HFF-Myc (cell line): ENCODE measurements at regions not wholly inside any gene's neighbourhood (a gene's known extent, or its start where the extent isn't known, plus 50 kb on each side); places are given as distances from the start of the nearest gene placed in this dataset.

Experiments used
- DNase-seq: peaks from one replicate; pipeline ENCODE4 v3.0.0-alpha.2; 2011; ENCODE audit warnings: low read depth; ENCODE audit errors: extremely low read depth
- H3K4me3 ChIP-seq: replicated peaks from 2 replicates; pipeline ENCODE4 v1.5.1; 2011; ENCODE audit warnings: low read depth, mild to moderate bottlenecking, control low read depth, low read length
- TF ChIP-seq, protein P1 (sequence below): IDR thresholded peaks from 2 replicates; pipeline ENCODE4 v1.5.1; 2012; ENCODE audit warnings: mild to moderate bottlenecking, low read depth, low read length, control low read depth; ENCODE audit errors: missing control alignments

DNA sequence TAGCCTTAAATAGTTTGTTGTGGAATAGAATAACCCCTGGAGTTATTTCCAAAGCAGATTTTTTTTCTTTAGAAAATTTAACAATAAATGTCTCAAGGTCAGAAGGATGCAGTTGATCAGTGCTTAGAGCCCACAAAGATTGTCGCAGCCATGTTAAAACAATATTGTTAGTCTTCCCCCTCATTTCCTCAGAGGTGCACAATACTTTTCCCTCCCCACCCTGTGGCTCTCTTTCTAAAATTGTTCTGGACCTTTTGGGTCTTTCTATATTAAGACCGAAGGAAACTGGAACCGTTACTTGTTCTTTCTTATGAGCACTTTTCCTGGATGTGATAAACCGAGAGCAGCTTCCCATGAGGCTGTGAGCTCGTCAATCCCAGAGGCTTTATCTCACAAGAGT, 333.7 kb downstream of the HLX start:
- no peak for DNase-seq
- H3K4me3 ChIP-seq = no peak overlapping the region
- TF ChIP-seq, protein P1, sequence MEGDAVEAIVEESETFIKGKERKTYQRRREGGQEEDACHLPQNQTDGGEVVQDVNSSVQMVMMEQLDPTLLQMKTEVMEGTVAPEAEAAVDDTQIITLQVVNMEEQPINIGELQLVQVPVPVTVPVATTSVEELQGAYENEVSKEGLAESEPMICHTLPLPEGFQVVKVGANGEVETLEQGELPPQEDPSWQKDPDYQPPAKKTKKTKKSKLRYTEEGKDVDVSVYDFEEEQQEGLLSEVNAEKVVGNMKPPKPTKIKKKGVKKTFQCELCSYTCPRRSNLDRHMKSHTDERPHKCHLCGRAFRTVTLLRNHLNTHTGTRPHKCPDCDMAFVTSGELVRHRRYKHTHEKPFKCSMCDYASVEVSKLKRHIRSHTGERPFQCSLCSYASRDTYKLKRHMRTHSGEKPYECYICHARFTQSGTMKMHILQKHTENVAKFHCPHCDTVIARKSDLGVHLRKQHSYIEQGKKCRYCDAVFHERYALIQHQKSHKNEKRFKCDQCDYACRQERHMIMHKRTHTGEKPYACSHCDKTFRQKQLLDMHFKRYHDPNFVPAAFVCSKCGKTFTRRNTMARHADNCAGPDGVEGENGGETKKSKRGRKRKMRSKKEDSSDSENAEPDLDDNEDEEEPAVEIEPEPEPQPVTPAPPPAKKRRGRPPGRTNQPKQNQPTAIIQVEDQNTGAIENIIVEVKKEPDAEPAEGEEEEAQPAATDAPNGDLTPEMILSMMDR = no peak

DNA sequence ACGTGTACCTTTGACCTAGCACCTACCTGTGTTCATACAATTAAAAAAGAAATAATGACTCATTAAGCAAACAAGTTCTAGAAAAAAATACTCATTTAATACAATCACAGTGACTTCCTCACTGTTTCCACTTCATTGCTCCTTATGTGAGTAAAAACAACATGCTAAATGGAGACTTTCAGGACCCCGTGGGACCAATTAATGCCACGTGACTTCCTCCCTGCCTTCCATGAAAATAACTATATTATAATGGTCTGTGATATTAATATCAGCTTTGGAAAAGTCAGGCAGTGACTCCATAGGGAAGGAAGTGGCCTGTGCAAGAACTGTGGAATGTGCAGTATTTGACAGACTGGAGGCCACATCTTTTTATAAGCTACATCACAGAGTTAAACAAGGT, 337.8 kb downstream of the HLX start:
- TF ChIP-seq, protein P1 = no peak
- DNase-seq = no peak

DNA sequence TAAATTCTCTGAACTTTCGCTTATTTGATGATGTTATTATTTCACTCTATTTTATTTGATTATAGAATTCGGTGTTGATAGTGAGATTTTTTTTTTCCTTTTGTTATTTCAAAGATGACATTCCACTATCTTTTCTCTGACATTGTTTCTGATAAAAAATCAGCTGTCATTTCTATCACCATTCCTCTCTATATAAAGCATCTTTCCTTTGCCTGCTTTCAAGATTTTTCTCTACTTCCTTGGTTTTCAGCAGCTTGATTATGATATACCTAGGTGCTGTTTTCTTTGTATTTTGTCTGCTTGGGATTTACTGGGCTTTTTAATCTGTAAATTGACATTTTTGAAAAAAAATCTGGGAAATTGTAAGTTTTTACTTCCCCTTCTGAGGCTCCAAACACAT, 344.0 kb downstream of the HLX start:
- H3K4me3 ChIP-seq = no peak overlapping the region
- TF ChIP-seq, protein P1 = no peak
- no peak for DNase-seq

More for the DNA sequence above, 337.8 kb downstream of the HLX start:
- no peak overlapping the region for H3K4me3 ChIP-seq

DNA sequence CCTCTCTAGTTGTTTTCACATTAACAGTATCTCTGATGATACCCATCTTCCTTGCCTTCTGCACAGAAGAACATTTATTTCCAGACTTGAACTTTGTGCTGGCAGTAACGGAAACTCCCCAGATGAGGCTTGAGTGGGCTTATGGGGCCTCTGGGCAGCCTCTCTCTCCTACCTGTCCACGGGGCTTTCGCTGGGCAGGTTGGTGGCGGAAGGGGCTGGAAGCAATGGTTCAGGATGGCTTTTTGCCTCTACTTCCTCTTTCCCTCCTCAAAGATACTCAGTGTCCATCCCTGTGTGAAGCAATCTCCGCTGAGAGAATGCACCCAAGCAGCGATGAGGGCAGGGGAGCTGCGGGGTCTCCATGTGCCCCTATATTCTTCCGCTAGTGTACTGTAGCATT, 348.2 kb downstream of the HLX start:
- DNase-seq = no peak
- TF ChIP-seq, protein P1 = no peak
- no peak overlapping the region for H3K4me3 ChIP-seq

DNA sequence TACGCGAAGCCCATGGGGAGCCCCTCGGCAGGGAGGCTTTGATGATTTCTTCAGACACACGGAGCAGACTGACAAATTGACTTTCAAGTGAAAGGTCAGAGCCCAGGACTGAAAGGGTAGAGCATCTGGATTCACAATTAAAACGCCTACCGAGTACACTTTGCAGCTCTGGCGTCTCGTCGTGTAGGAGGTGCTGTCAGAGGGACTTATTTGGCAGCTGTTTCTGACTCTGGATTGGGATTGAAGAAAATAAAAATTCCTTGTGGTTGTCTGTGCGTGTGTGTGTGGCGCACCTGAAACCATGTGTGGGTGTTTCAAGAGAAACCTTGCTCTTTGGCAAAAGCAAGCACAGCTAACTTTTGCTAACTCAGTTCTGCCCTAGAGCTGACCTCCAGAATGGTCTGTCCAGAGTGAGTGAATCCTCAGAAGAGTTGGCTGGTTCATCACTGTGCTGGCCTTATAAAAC, 348.7 kb downstream of the HLX start:
- DNase-seq = no peak
- TF ChIP-seq, protein P1 = no peak
- H3K4me3 ChIP-seq = no peak overlapping the region

DNA sequence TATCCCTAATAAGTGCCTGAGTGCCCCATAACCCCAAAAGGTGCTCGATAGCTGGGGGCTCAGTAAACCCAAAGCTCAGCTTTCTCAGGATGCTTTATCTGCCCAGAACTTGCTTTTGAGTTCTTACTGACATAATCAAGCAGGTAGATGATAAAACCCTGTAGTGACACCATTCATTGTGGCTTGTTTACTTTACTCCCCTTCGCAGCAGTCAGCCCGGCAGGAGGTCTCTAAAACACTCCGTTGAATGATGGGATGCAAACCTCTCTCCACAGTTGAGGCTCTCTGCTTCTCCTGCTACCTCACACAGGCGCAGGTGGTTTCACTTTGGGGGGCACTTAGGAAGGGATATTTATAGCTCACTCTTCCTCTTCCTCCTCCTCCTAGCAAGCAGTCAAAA, 349.4 kb downstream of the HLX start:
- no peak overlapping the region for H3K4me3 ChIP-seq
- TF ChIP-seq, protein P1 = no peak
- DNase-seq = no peak

DNA sequence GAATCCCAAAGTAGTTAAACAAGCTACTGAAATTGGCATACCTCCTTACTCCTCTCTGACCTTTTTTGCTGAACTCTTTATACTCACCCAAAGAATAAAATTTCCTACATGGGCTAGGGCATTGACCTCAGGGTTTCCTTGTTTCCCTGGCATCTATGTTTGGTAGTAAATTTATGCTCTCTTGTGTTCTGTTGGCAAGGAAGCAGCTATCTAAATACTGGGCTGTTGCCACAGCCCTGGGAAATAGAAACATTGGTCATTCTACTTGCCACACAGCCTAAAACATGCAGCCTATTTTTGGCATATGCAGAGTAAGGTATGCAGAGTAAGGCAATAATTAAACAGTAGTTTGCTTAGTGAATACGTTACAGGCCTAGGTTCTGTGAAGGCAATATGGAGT, 351.4 kb downstream of the HLX start:
- TF ChIP-seq, protein P1 = no peak
- no peak overlapping the region for H3K4me3 ChIP-seq
- no peak for DNase-seq
